ENCODE measurements at regions not wholly inside any gene's neighbourhood (a gene's known extent, or its start where the extent isn't known, plus 50 kb on each side); places are given as distances from the start of the nearest gene placed in this dataset.

DNA sequence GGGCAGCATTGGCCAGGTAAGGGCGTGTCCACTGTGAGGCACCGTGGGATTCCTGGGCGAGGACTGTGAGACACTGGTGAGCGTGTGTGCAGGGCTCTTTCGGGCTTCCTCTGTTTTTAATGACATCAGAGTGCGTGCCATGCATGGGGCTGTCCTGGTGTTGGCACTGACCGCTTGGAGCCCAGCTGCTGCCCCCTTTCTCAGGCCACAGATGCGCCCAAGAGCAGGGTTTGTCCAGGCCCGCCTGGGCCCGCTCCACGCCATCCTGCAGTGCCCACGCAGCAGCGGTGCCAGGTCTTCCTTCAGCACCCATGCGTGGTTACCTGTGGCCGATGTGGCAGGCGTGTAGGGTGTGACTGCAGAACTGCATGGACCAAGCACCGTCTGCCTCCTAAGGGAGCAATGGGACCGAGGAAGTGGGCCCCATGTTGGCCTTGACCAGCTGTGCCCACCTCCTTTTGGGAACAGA lies 72.3 kb upstream of the SEPTIN5 start (continued):
- TF ChIP-seq, protein P1, sequence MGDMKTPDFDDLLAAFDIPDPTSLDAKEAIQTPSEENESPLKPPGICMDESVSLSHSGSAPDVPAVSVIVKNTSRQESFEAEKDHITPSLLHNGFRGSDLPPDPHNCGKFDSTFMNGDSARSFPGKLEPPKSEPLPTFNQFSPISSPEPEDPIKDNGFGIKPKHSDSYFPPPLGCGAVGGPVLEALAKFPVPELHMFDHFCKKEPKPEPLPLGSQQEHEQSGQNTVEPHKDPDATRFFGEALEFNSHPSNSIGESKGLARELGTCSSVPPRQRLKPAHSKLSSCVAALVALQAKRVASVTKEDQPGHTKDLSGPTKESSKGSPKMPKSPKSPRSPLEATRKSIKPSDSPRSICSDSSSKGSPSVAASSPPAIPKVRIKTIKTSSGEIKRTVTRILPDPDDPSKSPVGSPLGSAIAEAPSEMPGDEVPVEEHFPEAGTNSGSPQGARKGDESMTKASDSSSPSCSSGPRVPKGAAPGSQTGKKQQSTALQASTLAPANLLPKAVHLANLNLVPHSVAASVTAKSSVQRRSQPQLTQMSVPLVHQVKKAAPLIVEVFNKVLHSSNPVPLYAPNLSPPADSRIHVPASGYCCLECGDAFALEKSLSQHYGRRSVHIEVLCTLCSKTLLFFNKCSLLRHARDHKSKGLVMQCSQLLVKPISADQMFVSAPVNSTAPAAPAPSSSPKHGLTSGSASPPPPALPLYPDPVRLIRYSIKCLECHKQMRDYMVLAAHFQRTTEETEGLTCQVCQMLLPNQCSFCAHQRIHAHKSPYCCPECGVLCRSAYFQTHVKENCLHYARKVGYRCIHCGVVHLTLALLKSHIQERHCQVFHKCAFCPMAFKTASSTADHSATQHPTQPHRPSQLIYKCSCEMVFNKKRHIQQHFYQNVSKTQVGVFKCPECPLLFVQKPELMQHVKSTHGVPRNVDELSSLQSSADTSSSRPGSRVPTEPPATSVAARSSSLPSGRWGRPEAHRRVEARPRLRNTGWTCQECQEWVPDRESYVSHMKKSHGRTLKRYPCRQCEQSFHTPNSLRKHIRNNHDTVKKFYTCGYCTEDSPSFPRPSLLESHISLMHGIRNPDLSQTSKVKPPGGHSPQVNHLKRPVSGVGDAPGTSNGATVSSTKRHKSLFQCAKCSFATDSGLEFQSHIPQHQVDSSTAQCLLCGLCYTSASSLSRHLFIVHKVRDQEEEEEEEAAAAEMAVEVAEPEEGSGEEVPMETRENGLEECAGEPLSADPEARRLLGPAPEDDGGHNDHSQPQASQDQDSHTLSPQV (IDR thresholded peaks at IDR 0.05): no peak
- TF ChIP-seq ZNF785 (CRISPR knock-in tag; IDR thresholded peaks at IDR 0.05) (no peak), RUNX1 (IDR thresholded peaks at IDR 0.05; ENCODE audit: low read depth) (no peak), PHTF2 (CRISPR knock-in tag; IDR thresholded peaks at IDR 0.05) (no peak), NCOR1 (IDR thresholded peaks at IDR 0.05) (no peak), NONO (IDR thresholded peaks at IDR 0.05; ENCODE audit: low read depth in 2 of 2, low read length in 1 of 2) (peak in 1 of 2 experiments; percentile 25; a peak in 1 of 4 replicates), TFAM (CRISPR knock-in tag; conservative IDR thresholded peaks at IDR 0.05) (no peak), SETDB1 (IDR thresholded peaks at IDR 0.05; ENCODE audit: low read length) (peak; percentile 78), NCOA6 (IDR thresholded peaks at IDR 0.05) (no peak), FOXA1 (IDR thresholded peaks at IDR 0.05; ENCODE audit: borderline replicate concordance) (no peak), PCBP1 (IDR thresholded peaks at IDR 0.05; ENCODE audit: low read depth, low read length, poor library complexity, severe bottlenecking) (peak; percentile 62)
- TF ChIP-seq, protein P2, sequence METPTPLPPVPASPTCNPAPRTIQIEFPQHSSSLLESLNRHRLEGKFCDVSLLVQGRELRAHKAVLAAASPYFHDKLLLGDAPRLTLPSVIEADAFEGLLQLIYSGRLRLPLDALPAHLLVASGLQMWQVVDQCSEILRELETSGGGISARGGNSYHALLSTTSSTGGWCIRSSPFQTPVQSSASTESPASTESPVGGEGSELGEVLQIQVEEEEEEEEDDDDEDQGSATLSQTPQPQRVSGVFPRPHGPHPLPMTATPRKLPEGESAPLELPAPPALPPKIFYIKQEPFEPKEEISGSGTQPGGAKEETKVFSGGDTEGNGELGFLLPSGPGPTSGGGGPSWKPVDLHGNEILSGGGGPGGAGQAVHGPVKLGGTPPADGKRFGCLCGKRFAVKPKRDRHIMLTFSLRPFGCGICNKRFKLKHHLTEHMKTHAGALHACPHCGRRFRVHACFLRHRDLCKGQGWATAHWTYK (CRISPR knock-in tag; IDR thresholded peaks at IDR 0.05): 0 out of 2 replicates have a peak, but pooled peaks have one; percentile 40
- TF ChIP-seq, protein P3, sequence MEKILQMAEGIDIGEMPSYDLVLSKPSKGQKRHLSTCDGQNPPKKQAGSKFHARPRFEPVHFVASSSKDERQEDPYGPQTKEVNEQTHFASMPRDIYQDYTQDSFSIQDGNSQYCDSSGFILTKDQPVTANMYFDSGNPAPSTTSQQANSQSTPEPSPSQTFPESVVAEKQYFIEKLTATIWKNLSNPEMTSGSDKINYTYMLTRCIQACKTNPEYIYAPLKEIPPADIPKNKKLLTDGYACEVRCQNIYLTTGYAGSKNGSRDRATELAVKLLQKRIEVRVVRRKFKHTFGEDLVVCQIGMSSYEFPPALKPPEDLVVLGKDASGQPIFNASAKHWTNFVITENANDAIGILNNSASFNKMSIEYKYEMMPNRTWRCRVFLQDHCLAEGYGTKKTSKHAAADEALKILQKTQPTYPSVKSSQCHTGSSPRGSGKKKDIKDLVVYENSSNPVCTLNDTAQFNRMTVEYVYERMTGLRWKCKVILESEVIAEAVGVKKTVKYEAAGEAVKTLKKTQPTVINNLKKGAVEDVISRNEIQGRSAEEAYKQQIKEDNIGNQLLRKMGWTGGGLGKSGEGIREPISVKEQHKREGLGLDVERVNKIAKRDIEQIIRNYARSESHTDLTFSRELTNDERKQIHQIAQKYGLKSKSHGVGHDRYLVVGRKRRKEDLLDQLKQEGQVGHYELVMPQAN (IDR thresholded peaks at IDR 0.05; ENCODE audit: borderline replicate concordance): no peak
- TF ChIP-seq, protein P4, sequence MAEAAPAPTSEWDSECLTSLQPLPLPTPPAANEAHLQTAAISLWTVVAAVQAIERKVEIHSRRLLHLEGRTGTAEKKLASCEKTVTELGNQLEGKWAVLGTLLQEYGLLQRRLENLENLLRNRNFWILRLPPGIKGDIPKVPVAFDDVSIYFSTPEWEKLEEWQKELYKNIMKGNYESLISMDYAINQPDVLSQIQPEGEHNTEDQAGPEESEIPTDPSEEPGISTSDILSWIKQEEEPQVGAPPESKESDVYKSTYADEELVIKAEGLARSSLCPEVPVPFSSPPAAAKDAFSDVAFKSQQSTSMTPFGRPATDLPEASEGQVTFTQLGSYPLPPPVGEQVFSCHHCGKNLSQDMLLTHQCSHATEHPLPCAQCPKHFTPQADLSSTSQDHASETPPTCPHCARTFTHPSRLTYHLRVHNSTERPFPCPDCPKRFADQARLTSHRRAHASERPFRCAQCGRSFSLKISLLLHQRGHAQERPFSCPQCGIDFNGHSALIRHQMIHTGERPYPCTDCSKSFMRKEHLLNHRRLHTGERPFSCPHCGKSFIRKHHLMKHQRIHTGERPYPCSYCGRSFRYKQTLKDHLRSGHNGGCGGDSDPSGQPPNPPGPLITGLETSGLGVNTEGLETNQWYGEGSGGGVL (CRISPR knock-in tag; IDR thresholded peaks at IDR 0.05): no peak
- TF ChIP-seq, protein P5, sequence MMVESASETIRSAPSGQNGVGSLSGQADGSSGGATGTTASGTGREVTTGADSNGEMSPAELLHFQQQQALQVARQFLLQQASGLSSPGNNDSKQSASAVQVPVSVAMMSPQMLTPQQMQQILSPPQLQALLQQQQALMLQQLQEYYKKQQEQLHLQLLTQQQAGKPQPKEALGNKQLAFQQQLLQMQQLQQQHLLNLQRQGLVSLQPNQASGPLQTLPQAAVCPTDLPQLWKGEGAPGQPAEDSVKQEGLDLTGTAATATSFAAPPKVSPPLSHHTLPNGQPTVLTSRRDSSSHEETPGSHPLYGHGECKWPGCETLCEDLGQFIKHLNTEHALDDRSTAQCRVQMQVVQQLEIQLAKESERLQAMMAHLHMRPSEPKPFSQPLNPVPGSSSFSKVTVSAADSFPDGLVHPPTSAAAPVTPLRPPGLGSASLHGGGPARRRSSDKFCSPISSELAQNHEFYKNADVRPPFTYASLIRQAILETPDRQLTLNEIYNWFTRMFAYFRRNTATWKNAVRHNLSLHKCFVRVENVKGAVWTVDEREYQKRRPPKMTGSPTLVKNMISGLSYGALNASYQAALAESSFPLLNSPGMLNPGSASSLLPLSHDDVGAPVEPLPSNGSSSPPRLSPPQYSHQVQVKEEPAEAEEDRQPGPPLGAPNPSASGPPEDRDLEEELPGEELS (CRISPR knock-in tag; IDR thresholded peaks at IDR 0.05; ENCODE audit: borderline replicate concordance): no peak
